Liver (tissue), 8 donors: ENCODE measurements at regions not wholly inside any gene's neighbourhood (a gene's known extent, or its start where the extent isn't known, plus 50 kb on each side); places are given as distances from the start of the nearest gene placed in this dataset.

Experiments used
- DNase-seq: peaks from one replicate; pipeline ENCODE4 v3.0.0-alpha.2; 2017; ENCODE audit warnings: low spot score
- H3K27ac ChIP-seq, 2 donors: one replicate each; pipeline ENCODE4 v1.7.0; 2013; ENCODE audit warnings: inconsistent platforms in 2 of 2, low read length in 2 of 2, control low read depth in 1 of 2, low read depth in 1 of 2, mild to moderate bottlenecking in 1 of 2
- H3K27me3 ChIP-seq, 4 donors: one replicate each; pipeline versions ENCODE4 v1.6.1 to v1.7.0; 2013; ENCODE audit warnings: low read length in 3 of 4, inconsistent platforms in 1 of 4, mild to moderate bottlenecking in 1 of 4, moderate library complexity in 1 of 4; ENCODE audit not compliant: control insufficient read depth in 4 of 4, insufficient read depth in 4 of 4
- H3K36me3 ChIP-seq, 4 donors: one replicate each; pipeline versions ENCODE4 v1.6.1 to v1.7.0; 2013; ENCODE audit warnings: low read length in 3 of 4, mild to moderate bottlenecking in 3 of 4, low read depth in 1 of 4, moderate library complexity in 1 of 4; ENCODE audit not compliant: control insufficient read depth in 4 of 4, insufficient read depth in 3 of 4
- H3K4me1 ChIP-seq, 4 donors: one replicate each; pipeline versions ENCODE4 v1.6.1 to v1.7.0; 2013; ENCODE audit warnings: low read length in 3 of 4, mild to moderate bottlenecking in 3 of 4, moderate library complexity in 1 of 4; ENCODE audit not compliant: control insufficient read depth in 4 of 4, insufficient read depth in 4 of 4
- H3K4me3 ChIP-seq, 3 donors: one replicate each; pipeline versions ENCODE4 v1.6.1 to v1.7.0; 2013; ENCODE audit warnings: low read length in 3 of 3, control low read depth in 1 of 3, low read depth in 1 of 3, mild to moderate bottlenecking in 1 of 3
- H3K9ac ChIP-seq, 2 donors: one replicate each; pipeline ENCODE4 v1.7.0; 2013; ENCODE audit warnings: low read length in 2 of 2, mild to moderate bottlenecking in 2 of 2, moderate library complexity in 2 of 2, control low read depth in 1 of 2, low read depth in 1 of 2
- H3K9me3 ChIP-seq, 4 donors: one replicate each; pipeline versions ENCODE4 v1.6.1 to v1.7.0; 2013; ENCODE audit warnings: low read length in 3 of 4; ENCODE audit not compliant: control insufficient read depth in 4 of 4
- ATF3 ChIP-seq: IDR thresholded peaks from 2 replicates; pipeline ENCODE4 v1.6.1; 2016; ENCODE audit warnings: antibody characterized with exemption
- CTCF ChIP-seq: fragments of 150-350 bp; IDR thresholded peaks from 2 replicates; pipeline ENCODE4 v1.5.1; 2017; ENCODE audit warnings: improper control_type of control experiment, low read depth, low read length; ENCODE audit not compliant: missing input control
- FOXA2 ChIP-seq: IDR thresholded peaks from 2 replicates; pipeline ENCODE4 v1.6.1; 2016; ENCODE audit warnings: antibody characterized with exemption
- HNF4A ChIP-seq, 2 donors: conservative IDR thresholded peaks; 2 replicates each; pipeline ENCODE4 v1.6.1; 2016; ENCODE audit warnings: antibody characterized with exemption in 2 of 2, mild to moderate bottlenecking in 2 of 2
- HNF4G ChIP-seq: IDR thresholded peaks from 2 replicates; pipeline ENCODE4 v1.6.1; 2016; ENCODE audit warnings: antibody characterized with exemption
- REST ChIP-seq: IDR thresholded peaks from 2 replicates; pipeline ENCODE4 v1.6.1; 2016; ENCODE audit warnings: antibody characterized with exemption, mild to moderate bottlenecking
- RXRA ChIP-seq, 2 donors: IDR thresholded peaks; 2 replicates each; pipeline ENCODE4 v1.6.1; 2017 to 2018; ENCODE audit warnings: antibody characterized with exemption in 2 of 2, mild to moderate bottlenecking in 1 of 2
- TAF1 ChIP-seq: conservative IDR thresholded peaks from 2 replicates; pipeline ENCODE4 v1.6.1; 2016; ENCODE audit warnings: antibody characterized with exemption, mild to moderate bottlenecking
- ZBTB33 ChIP-seq: IDR thresholded peaks from 2 replicates; pipeline ENCODE4 v1.6.1; 2016; ENCODE audit warnings: antibody characterized with exemption
- WGBS: extraction: QIAGEN DNeasy Blood & Tissue Kit; methylation state at CpG from one replicate; pipeline ENCODE4 v1.1.7; 2013; 5-methylcytosine and 5-hydroxymethylcytosine counted together
- donor health status: healthy.
- donor health status: healthy.
- donor health status: healthy.
- donor health status: healthy.
- donor health status: healthy.

- DNase-seq, result no peak
- WGBS, result 86% methylated on average over 8 of the region's 8 CpGs
- no peak for TF ChIP-seq FOXA2
- no peak for TF ChIP-seq ATF3
- TF ChIP-seq REST, result no peak
- no peak for TF ChIP-seq HNF4A (conservative IDR thresholded peaks at IDR 0.05)
- no peak for TF ChIP-seq CTCF
- TF ChIP-seq RXRA (IDR thresholded peaks at IDR 0.05), result no peak
These were observed 230.7 kb downstream of the BCL11B start for GRCh38 chr14:99041141-99041819.

GRCh38 chr14:99041820-99042174 is 230.2 kb downstream of the BCL11B start:
- H3K9me3 ChIP-seq, result no peaks in the 10 kb centered on the region
- H3K4me1 ChIP-seq, result no peaks in the 10 kb centered on the region
- no peak overlapping the region for H3K9ac ChIP-seq
- no peak overlapping the region for H3K4me3 ChIP-seq
- H3K27ac ChIP-seq, result no peak overlapping the region
- no peaks in the 10 kb centered on the region for H3K36me3 ChIP-seq
- H3K27me3 ChIP-seq, result no peaks in the 10 kb centered on the region
- TF ChIP-seq TAF1 (no peak), HNF4G (no peak), ATF3 (no peak)
- no peak for DNase-seq
- whole genome bisulfite sequencing, result 94% methylated on average over 5 of the region's 5 CpGs

More at GRCh38 chr14:99041141-99041819, 230.7 kb downstream of the BCL11B start:
- Histone ChIP-seq H3K9me3 (no peaks in the 10 kb centered on the region), H3K4me1 (no peaks in the 10 kb centered on the region), H3K36me3 (no peaks in the 10 kb centered on the region), H3K27me3 (no peaks in the 10 kb centered on the region), H3K27ac (no peak overlapping the region), H3K9ac (no peak overlapping the region), H3K4me3 (no peak overlapping the region)

GRCh38 chr14:99042381-99043266 is 229.4 kb downstream of the BCL11B start:
- Histone ChIP-seq H3K9me3 (no peaks in the 10 kb centered on the region), H3K4me3 (no peak overlapping the region), H3K27ac (no peak overlapping the region), H3K4me1 (no peaks in the 10 kb centered on the region), H3K36me3 (no peaks in the 10 kb centered on the region), H3K27me3 (no peaks in the 10 kb centered on the region), H3K9ac (no peak overlapping the region)
- no peak for TF ChIP-seq REST
- no peak for TF ChIP-seq HNF4A (conservative IDR thresholded peaks at IDR 0.05)
- TF ChIP-seq RXRA (IDR thresholded peaks at IDR 0.05), result no peak
- TF ChIP-seq ZBTB33, result no peak
- DNase-seq, result no peak
- 86% methylated on average over 19 of the region's 19 CpGs for WGBS
